Ishikawa (cell line): ENCODE measurements at regions not wholly inside any gene's neighbourhood (a gene's known extent, or its start where the extent isn't known, plus 50 kb on each side); places are given as distances from the start of the nearest gene placed in this dataset.

ENCODE experiments used
- CEBPB ChIP-seq: IDR thresholded peaks from 2 replicates; pipeline ENCODE4 v1.6.1; 2012
- CREB1 ChIP-seq: IDR thresholded peaks from 2 replicates; pipeline ENCODE4 v1.6.1; 2012; ENCODE audit warnings: low read depth
- EGR1 ChIP-seq: IDR thresholded peaks from 2 replicates; pipeline ENCODE4 v1.6.1; 2012
- EP300 ChIP-seq: IDR thresholded peaks from 2 replicates; pipeline ENCODE4 v1.6.1; 2012; ENCODE audit warnings: borderline replicate concordance
- FOXM1 ChIP-seq: IDR thresholded peaks from 2 replicates; pipeline ENCODE4 v1.6.1; 2012; ENCODE audit warnings: low read depth, borderline replicate concordance
- MAX ChIP-seq: IDR thresholded peaks from 2 replicates; pipeline ENCODE4 v1.6.1; 2012
- NFIC ChIP-seq: IDR thresholded peaks from 2 replicates; pipeline ENCODE4 v1.6.1; 2012
- RAD21 ChIP-seq: IDR thresholded peaks from 2 replicates; pipeline ENCODE4 v1.6.1; 2012; ENCODE audit warnings: low read depth
- REST ChIP-seq: IDR thresholded peaks from 2 replicates; pipeline ENCODE4 v1.6.1; 2012; ENCODE audit warnings: low read depth, mild to moderate bottlenecking
- TAF1 ChIP-seq: IDR thresholded peaks from 2 replicates; pipeline ENCODE4 v1.6.1; 2012; ENCODE audit warnings: low read depth, mild to moderate bottlenecking
- TCF12 ChIP-seq: IDR thresholded peaks from 2 replicates; pipeline ENCODE4 v1.6.1; 2012; ENCODE audit warnings: low read depth
- TEAD4 ChIP-seq: IDR thresholded peaks from 2 replicates; pipeline ENCODE4 v1.6.1; 2012
- USF1 ChIP-seq: IDR thresholded peaks from 2 replicates; pipeline ENCODE4 v1.6.1; 2012
- YY1 ChIP-seq: IDR thresholded peaks from 2 replicates; pipeline ENCODE4 v1.6.1; 2012; ENCODE audit warnings: low read depth
- ZBTB7A ChIP-seq: IDR thresholded peaks from 2 replicates; pipeline ENCODE4 v1.6.1; 2012; ENCODE audit warnings: low read depth

GRCh38 chr16:73847090-73847489 is 449.5 kb upstream of the PSMD7 start:
- no peak for TF ChIP-seq CEBPB

- no peak for TF ChIP-seq CREB1
- TF ChIP-seq MAX = no peak
- no peak for TF ChIP-seq USF1
- TF ChIP-seq NFIC = no peak
- no peak for TF ChIP-seq TAF1
- no peak for TF ChIP-seq ZBTB7A
- TF ChIP-seq EP300 = no peak
- TF ChIP-seq EGR1 = no peak
- TF ChIP-seq YY1 = no peak
- TF ChIP-seq RAD21 = no peak
Measured at GRCh38 chr16:73846356-73846755, 450.3 kb upstream of the PSMD7 start.

GRCh38 chr16:73846007-73846330 is 450.6 kb upstream of the PSMD7 start:
- TF ChIP-seq USF1 = no peak

- TF ChIP-seq CEBPB = no peak
- TF ChIP-seq EP300 = no peak
- no peak for TF ChIP-seq TEAD4
- TF ChIP-seq ZBTB7A = no peak
- no peak for TF ChIP-seq MAX
- no peak for TF ChIP-seq EGR1
- no peak for TF ChIP-seq CREB1
- TF ChIP-seq RAD21 = no peak
- no peak for TF ChIP-seq YY1
- TF ChIP-seq TAF1 = no peak
Measured at GRCh38 chr16:73845238-73846006, 451.2 kb upstream of the PSMD7 start.

GRCh38 chr16:73840728-73841127 is 455.9 kb upstream of the PSMD7 start:
- no peak for TF ChIP-seq EGR1
- TF ChIP-seq NFIC = no peak
- TF ChIP-seq YY1 = no peak
- no peak for TF ChIP-seq REST
- TF ChIP-seq TEAD4 = no peak
- no peak for TF ChIP-seq ZBTB7A
- TF ChIP-seq EP300 = no peak
- no peak for TF ChIP-seq USF1

- no peak for TF ChIP-seq EP300
- TF ChIP-seq EGR1 = no peak
- TF ChIP-seq NFIC = no peak
- no peak for TF ChIP-seq YY1
- TF ChIP-seq TEAD4 = no peak
- TF ChIP-seq USF1 = no peak
Measured at GRCh38 chr16:73831220-73831619, 465.4 kb upstream of the PSMD7 start.

- TF ChIP-seq EGR1 (no peak), RAD21 (no peak), MAX (no peak), CREB1 (no peak), TCF12 (no peak), TAF1 (no peak), USF1 (no peak), NFIC (no peak), CEBPB (no peak), REST (no peak), ZBTB7A (no peak), YY1 (no peak), FOXM1 (no peak), TEAD4 (no peak), EP300 (no peak)
Measured at GRCh38 chr16:73823205-73823849, 473.3 kb upstream of the PSMD7 start.
